ENCODE measurements at regions not wholly inside any gene's neighbourhood (a gene's known extent, or its start where the extent isn't known, plus 50 kb on each side); places are given as distances from the start of the nearest gene placed in this dataset.

DNA sequence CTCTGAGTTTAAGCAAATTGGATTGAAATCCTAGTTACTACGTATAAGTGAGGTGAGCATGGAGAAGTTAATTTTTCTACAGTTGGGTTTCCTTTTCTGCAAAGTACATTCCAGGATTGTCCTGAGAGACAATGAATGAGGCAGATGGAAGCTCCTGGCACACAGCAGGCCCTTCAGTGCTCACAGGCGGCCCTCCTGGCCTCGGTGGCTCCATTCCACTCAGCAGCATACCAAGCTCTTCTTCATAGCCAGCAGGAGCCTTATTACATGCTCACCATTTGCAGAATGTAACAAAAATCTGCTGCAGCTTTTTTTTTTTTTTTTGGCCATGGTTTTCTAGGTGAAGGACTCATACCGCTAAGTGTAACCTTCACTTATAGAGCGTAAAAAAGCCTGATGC is 113.2 kb upstream of the FAM9B start:
- no peak overlapping the region for H3K4me3 ChIP-seq (ENCODE audit: low read depth, low read length)
- DNase-seq (ENCODE audit: low read depth) = no peak
- TF ChIP-seq, protein P1, sequence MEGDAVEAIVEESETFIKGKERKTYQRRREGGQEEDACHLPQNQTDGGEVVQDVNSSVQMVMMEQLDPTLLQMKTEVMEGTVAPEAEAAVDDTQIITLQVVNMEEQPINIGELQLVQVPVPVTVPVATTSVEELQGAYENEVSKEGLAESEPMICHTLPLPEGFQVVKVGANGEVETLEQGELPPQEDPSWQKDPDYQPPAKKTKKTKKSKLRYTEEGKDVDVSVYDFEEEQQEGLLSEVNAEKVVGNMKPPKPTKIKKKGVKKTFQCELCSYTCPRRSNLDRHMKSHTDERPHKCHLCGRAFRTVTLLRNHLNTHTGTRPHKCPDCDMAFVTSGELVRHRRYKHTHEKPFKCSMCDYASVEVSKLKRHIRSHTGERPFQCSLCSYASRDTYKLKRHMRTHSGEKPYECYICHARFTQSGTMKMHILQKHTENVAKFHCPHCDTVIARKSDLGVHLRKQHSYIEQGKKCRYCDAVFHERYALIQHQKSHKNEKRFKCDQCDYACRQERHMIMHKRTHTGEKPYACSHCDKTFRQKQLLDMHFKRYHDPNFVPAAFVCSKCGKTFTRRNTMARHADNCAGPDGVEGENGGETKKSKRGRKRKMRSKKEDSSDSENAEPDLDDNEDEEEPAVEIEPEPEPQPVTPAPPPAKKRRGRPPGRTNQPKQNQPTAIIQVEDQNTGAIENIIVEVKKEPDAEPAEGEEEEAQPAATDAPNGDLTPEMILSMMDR (conservative IDR thresholded peaks at IDR 0.05; ENCODE audit: low read depth, low read length) = no peak

DNA sequence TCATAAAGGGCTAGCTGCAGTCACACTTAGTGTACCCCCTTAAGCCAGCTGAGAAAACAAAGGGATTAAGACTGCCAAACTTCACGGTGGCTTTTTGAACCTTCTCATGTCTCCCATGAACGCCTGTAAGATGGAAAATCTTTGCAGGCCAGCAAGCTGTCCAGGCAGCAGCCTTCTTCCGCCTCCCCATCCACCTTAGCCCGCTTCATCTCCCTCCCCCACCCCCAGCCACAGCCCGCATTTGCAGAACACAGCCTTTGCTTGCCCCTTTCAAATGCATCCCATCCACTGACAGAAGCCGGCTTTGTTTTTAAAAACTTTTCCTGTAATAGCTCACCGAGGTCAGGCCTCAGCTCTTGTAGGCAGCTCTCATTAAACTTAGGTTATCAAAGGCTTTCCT is 113.8 kb upstream of the FAM9B start:
- H3K4me3 ChIP-seq (ENCODE audit: low read depth, low read length) = no peak overlapping the region
- no peak for DNase-seq (ENCODE audit: low read depth)
- TF ChIP-seq, protein P1 (conservative IDR thresholded peaks at IDR 0.05; ENCODE audit: low read depth, low read length) = no peak

DNA sequence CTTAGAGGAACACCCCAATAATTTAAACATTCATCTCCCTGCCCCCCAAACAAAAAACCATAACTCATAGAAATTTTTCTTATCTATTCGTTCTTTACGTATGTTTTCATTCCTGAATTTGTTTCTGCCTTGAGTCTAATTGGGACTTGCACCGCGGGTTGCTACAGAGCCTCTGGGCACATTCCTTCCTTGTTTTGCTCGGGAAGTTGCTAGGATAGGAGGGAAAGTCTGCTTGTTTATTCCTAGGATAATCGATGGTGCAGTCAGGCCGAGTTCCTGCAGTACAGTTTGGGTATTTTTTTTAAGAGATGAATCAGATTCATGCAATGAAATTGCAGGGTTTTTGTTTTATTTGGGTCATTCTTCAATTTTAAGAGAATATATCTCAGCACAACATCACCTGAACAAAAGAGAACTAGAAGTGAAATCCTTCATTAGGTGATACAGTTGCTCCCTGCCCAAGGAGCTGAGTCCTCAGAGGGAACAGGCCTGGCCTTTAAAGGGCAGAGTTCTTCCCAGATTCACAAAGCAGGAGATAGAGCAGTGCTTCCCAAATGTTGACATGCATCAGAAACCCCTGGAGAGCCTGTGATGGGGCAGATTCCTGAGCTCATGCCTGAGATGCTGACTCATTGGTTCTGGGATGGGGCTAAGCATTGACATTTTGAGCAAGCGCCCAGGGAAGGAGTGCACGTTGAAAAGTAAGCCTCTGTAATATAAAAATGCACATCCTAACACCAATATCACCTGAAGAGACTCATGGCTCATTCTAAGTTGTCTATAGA is 114.9 kb upstream of the FAM9B start:
- peak; percentile 77 for DNase-seq (ENCODE audit: low read depth)
- TF ChIP-seq, protein P1 (conservative IDR thresholded peaks at IDR 0.05; ENCODE audit: low read depth, low read length) = no peak
- H3K4me3 ChIP-seq (ENCODE audit: low read depth, low read length) = no peak overlapping the region

DNA sequence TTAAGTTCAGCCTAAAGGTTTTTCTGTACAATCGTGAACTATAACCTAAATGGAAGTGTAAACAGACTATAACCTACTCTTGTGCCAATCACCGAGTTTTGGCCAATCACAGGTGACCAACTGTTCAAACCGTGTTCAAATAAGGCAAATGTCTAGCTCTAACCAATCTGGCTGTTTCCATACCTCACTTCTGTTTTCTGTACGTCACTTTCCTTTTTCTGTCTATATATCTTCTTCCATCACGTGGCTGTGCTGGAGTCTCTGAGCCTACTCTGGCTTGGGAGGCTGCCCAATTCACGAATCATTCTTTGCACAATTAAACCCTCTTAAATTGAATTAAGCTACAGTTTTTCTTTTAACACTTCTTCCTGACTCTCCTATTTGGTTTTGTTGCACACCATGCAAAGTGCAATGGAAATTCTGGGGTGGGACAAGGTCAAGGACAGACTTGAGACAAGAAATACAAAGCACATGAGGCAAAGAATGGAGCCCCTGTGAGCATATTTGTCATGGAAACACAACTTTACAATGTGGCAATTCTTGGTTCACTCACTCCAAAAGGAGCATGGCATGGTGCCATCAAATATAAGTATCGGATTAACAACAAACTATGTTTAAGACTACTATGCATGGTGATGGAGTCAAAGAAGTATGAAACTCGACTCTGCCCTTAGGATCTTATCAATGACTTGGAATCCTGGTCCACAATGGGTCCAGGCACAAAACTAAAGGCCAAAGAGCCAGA is 115.7 kb upstream of the FAM9B start:
- TF ChIP-seq, protein P1 (conservative IDR thresholded peaks at IDR 0.05; ENCODE audit: low read depth, low read length) = no peak
- H3K4me3 ChIP-seq (ENCODE audit: low read depth, low read length) = no peak overlapping the region
- DNase-seq (ENCODE audit: low read depth) = peak; percentile 45

DNA sequence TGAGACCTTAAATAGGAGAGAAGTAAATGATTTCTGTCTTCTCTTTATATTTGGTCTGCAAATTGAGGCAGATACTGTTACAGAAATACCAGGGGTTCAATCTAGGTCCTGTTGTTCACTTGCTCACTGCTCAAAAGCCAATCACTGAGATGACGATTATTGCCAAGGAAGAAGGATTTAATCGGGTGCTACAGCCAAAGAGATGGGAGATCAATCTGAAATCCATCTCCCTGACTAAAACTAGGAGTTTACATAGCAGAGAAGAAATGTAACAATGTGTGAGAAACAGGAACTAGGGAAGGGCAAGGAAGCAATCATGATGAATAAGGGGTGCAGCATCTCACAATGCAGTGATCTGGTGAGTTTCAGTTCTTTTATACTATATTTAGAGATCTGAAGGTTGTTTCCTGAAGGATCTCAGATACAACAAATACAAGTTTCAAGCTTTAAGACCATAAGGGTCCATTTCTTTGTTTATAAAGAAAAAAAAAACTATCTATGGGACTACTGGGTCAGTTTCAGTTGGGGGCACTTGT is 117.9 kb upstream of the FAM9B start:
- TF ChIP-seq, protein P1 (conservative IDR thresholded peaks at IDR 0.05; ENCODE audit: low read depth, low read length) = no peak
- no peak for DNase-seq (ENCODE audit: low read depth)

DNA sequence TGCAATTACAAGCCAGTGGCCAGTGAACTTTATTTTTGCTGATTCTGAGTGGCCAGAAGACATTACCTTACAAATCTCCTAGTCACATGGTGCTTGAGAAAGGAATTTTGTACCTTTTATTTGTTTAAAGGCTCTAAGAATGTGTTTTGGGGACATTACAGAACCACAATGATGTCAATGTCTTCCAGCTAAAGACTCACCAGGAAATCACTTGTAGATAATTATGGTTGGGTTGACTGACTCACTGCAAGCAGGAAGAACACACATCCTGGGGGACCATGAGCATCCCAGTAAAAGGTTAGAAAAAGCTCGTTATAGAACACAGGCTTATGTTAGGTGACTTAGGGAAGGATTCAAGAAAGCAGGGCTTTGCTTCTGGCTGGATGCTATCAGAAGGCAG is 119.4 kb upstream of the FAM9B start:
- peak; percentile 48 for DNase-seq (ENCODE audit: low read depth)
- no peak overlapping the region for H3K4me3 ChIP-seq (ENCODE audit: low read depth, low read length)
- TF ChIP-seq, protein P1 (conservative IDR thresholded peaks at IDR 0.05; ENCODE audit: low read depth, low read length) = no peak

More for the DNA sequence above, 117.9 kb upstream of the FAM9B start:
- H3K4me3 ChIP-seq (ENCODE audit: low read depth, low read length) = no peak overlapping the region

Measured in choroid plexus epithelial cell (primary cell).